ENCODE measurements at regions not wholly inside any gene's neighbourhood (a gene's known extent, or its start where the extent isn't known, plus 50 kb on each side); places are given as distances from the start of the nearest gene placed in this dataset.
"Not testable (repeated sequence)": the region's sequence is repeated elsewhere in the genome, so short reads cannot be mapped to it uniquely, and the experiment has no call there.

DNA sequence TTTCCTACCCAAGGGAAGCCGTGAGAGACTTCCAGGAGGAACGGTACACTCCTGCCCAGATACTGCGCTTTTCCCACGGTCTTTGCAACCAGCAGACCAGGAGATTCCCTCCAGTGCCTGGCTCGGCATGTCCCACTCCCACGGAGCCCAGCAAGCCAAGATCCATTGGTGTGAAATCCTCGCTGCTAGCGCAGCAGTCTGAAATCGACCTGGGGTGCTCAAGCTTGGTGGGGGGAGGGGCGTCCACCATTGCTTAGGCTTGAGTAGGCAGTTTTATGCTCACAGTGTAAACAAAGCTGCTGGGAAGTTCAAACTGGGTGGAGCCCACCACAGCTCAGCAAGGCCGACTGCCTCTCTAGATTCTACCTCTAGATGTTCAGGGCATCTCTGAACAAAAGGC lies 284.8 kb upstream of the FGF13 start:
- no peaks in the 10 kb centered on the region for H3K4me1 ChIP-seq
- H3K27me3 ChIP-seq = no peaks in the 10 kb centered on the region
- intact Hi-C loops (cut with DNase I) = no loop called here
- no peaks in the 10 kb centered on the region for H3K36me3 ChIP-seq
- H3K4me3 ChIP-seq = no peak overlapping the region
- no peak overlapping the region for H3K27ac ChIP-seq
- TF ChIP-seq, protein P1, sequence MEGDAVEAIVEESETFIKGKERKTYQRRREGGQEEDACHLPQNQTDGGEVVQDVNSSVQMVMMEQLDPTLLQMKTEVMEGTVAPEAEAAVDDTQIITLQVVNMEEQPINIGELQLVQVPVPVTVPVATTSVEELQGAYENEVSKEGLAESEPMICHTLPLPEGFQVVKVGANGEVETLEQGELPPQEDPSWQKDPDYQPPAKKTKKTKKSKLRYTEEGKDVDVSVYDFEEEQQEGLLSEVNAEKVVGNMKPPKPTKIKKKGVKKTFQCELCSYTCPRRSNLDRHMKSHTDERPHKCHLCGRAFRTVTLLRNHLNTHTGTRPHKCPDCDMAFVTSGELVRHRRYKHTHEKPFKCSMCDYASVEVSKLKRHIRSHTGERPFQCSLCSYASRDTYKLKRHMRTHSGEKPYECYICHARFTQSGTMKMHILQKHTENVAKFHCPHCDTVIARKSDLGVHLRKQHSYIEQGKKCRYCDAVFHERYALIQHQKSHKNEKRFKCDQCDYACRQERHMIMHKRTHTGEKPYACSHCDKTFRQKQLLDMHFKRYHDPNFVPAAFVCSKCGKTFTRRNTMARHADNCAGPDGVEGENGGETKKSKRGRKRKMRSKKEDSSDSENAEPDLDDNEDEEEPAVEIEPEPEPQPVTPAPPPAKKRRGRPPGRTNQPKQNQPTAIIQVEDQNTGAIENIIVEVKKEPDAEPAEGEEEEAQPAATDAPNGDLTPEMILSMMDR (IDR thresholded peaks at IDR 0.05) = no peak
- H3K9me3 ChIP-seq = no peaks in the 10 kb centered on the region
- no peak for DNase-seq (ENCODE audit: low spot score in 2 of 2)

DNA sequence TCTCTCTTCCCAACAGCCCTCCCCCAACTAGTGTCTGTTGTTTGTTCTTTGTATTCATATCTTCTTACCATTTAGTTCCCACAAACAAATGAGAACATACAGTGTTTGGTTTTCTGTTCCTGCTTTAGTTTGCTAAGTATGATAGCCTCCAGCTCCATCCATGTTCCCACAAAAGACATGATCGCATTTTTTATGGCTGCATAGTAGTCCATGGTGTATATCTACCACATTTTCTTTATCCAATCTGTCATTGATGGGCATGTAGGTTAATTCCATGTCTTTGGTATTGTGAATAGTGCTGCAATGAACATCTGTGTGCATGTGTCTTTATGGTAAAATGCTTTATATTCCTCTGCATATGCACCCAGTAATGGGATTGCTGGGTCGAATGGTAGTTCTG lies 283.9 kb upstream of the FGF13 start:
- Histone ChIP-seq H3K36me3 (no peaks in the 10 kb centered on the region), H3K4me3 (no peak overlapping the region), H3K9me3 (no peaks in the 10 kb centered on the region), H3K27me3 (no peaks in the 10 kb centered on the region), H3K27ac (no peak overlapping the region), H3K4me1 (no peaks in the 10 kb centered on the region)
- TF ChIP-seq, protein P1 (IDR thresholded peaks at IDR 0.05) = no peak
- no peak for DNase-seq (ENCODE audit: low spot score in 2 of 2)
- intact Hi-C loops (cut with DNase I) = no loop called here

DNA sequence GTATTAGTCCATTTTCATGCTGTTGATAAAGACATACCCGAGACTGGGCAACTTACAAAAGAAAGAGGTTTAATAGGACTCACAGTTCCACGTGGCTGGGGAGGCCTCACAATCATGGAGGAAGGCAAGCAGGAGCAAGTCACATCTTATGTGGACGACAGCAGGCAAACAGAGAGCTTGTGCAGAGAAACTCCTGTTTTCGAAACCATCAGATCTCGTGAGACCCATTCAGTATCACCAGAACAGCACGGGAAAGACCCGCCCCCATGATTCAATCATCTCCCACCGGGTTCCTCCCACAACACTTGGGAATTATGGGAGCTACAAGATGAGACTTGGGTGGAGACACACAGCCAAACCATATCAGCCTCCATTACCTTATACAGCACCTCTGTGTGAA lies 278.9 kb upstream of the FGF13 start:
- H3K4me3 ChIP-seq; intact Hi-C loops (cut with DNase I); H3K4me1 ChIP-seq; H3K36me3 ChIP-seq; H3K27ac ChIP-seq; H3K27me3 ChIP-seq; H3K9me3 ChIP-seq; DNase-seq (ENCODE audit: low spot score in 2 of 2): not testable (repeated sequence)

DNA sequence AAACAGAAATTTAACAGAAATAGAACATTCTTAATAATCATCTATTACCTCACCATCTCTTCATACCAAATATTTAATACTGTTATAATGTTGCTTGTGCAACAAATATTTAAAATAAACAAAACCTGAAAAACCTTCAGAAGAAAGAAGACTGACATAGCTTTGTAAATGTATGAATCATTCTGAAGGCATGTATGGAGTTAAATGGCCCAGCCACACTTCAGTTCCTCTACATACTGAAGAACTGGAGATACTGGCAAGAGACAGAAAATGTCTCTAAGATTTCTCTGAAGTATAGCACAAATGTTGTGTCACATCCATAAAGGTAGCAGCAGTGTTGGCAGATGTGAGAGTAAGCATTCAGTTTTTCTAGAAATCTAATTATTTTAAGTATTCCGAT lies 275.3 kb upstream of the FGF13 start:
- Histone ChIP-seq H3K27me3 (no peaks in the 10 kb centered on the region), H3K4me3 (no peak overlapping the region), H3K4me1 (no peaks in the 10 kb centered on the region), H3K36me3 (no peaks in the 10 kb centered on the region), H3K27ac (no peak overlapping the region), H3K9me3 (no peaks in the 10 kb centered on the region)
- intact Hi-C loops (cut with DNase I) = no loop called here
- DNase-seq (ENCODE audit: low spot score in 2 of 2) = no peak
- TF ChIP-seq, protein P1 (IDR thresholded peaks at IDR 0.05) = no peak

DNA sequence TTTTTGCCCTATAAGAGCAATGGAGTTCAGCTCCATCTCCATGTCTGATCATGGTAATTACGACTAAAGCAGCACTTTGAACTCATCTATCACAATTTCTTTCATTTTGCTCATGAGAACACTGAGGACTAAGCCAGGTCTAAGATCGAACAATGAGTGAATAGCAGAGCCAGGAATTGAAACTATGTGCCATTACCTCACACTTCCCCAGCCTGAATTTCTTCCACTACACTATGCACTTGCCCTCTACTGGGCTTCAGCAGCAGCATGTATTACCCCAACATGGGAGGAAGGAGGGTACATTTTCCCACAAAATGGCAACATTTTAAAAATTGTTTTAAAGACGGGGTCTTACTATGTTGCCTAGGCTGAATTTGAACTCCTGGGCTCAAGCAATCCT lies 274.7 kb upstream of the FGF13 start:
- TF ChIP-seq, protein P1 (IDR thresholded peaks at IDR 0.05) = no peak
- Histone ChIP-seq H3K27me3 (no peaks in the 10 kb centered on the region), H3K4me1 (no peaks in the 10 kb centered on the region), H3K9me3 (no peaks in the 10 kb centered on the region), H3K27ac (no peak overlapping the region), H3K4me3 (no peak overlapping the region), H3K36me3 (no peaks in the 10 kb centered on the region)
- intact Hi-C loops (cut with DNase I) = no loop called here
- DNase-seq (ENCODE audit: low spot score in 2 of 2) = no peak

DNA sequence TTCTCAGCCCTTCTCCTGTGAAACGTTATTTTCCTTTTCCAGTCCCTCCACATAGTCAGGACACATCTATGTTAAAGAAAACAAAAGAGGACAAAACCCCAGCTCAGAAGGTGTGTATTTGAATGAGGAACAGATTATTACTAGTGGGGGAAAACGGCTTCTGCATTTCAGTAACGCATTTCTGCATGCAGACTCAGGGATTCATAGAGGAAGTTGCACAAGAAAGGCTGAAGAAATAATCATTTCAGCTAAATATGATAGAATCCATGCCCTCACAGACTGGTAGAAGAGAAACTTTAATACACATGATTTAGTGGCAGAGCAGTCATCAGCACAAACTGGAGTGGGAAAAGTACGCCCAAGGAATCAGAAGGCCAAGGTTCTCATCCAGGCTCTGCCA lies 270.8 kb upstream of the FGF13 start:
- H3K4me3 ChIP-seq = no peak overlapping the region
- no peaks in the 10 kb centered on the region for H3K4me1 ChIP-seq
- no peak for DNase-seq (ENCODE audit: low spot score in 2 of 2)
- no peak overlapping the region for H3K27ac ChIP-seq
- H3K36me3 ChIP-seq = no peaks in the 10 kb centered on the region
- TF ChIP-seq, protein P1 (IDR thresholded peaks at IDR 0.05) = no peak
- no peaks in the 10 kb centered on the region for H3K9me3 ChIP-seq
- no peaks in the 10 kb centered on the region for H3K27me3 ChIP-seq
- intact Hi-C loops (cut with DNase I) = no loop called here
